ENCODE measurements at regions not wholly inside any gene's neighbourhood (a gene's known extent, or its start where the extent isn't known, plus 50 kb on each side); places are given as distances from the start of the nearest gene placed in this dataset.

GRCh38 chr2:14297340-14297739 lies 335.2 kb upstream of the LRATD1 start:
- Mint-ChIP-seq H3K4me3 (no peak overlapping the region), H3K9me3 (peaks cover 8% of the 10 kb centered on the region), H3K27ac (ENCODE audit: low read depth) (no peak overlapping the region), H3K36me3 (ENCODE audit: insufficient read depth) (no peaks in the 10 kb centered on the region), H3K27me3 (no peaks in the 10 kb centered on the region), H3K4me1 (no peaks in the 10 kb centered on the region)
- ATAC-seq (replicated peaks; ENCODE audit: extremely low read depth, poor library complexity, severe bottlenecking) (no peak), DNase-seq (ENCODE audit: low spot score in 2 of 2) (no peak)

GRCh38 chr2:14297906-14298305 lies 334.6 kb upstream of the LRATD1 start:
- Mint-ChIP-seq H3K36me3 (ENCODE audit: insufficient read depth) (no peaks in the 10 kb centered on the region), H3K4me3 (no peak overlapping the region), H3K27me3 (no peaks in the 10 kb centered on the region), H3K27ac (ENCODE audit: low read depth) (no peak overlapping the region), H3K9me3 (peaks cover 6% of the 10 kb centered on the region), H3K4me1 (no peaks in the 10 kb centered on the region)
- ATAC-seq (replicated peaks; ENCODE audit: extremely low read depth, poor library complexity, severe bottlenecking) (no peak), DNase-seq (ENCODE audit: low spot score in 2 of 2) (no peak)

GRCh38 chr2:14301331-14301730 lies 331.2 kb upstream of the LRATD1 start:
- no peak for ATAC-seq (replicated peaks; ENCODE audit: extremely low read depth, poor library complexity, severe bottlenecking)
- no peak overlapping the region for H3K27ac Mint-ChIP-seq (ENCODE audit: low read depth)
- H3K27me3 Mint-ChIP-seq = no peaks in the 10 kb centered on the region
- H3K36me3 Mint-ChIP-seq (ENCODE audit: insufficient read depth) = no peaks in the 10 kb centered on the region
- no peaks in the 10 kb centered on the region for H3K4me1 Mint-ChIP-seq
- H3K4me3 Mint-ChIP-seq = no peak overlapping the region
- DNase-seq (ENCODE audit: low spot score in 2 of 2) = no peak
- peaks cover 12% of the 10 kb centered on the region for H3K9me3 Mint-ChIP-seq

- DNase-seq (ENCODE audit: low spot score in 2 of 2) = no peak
- Mint-ChIP-seq H3K27ac (ENCODE audit: low read depth) (no peak overlapping the region), H3K9me3 (peaks cover 16% of the 10 kb centered on the region), H3K27me3 (no peaks in the 10 kb centered on the region), H3K4me1 (no peaks in the 10 kb centered on the region), H3K4me3 (no peak overlapping the region), H3K36me3 (ENCODE audit: insufficient read depth) (no peaks in the 10 kb centered on the region)
- no peak for ATAC-seq (replicated peaks; ENCODE audit: extremely low read depth, poor library complexity, severe bottlenecking)
Measured at GRCh38 chr2:14303366-14304115, 329.0 kb upstream of the LRATD1 start.

- Mint-ChIP-seq H3K4me3 (no peak overlapping the region), H3K36me3 (ENCODE audit: insufficient read depth) (no peaks in the 10 kb centered on the region), H3K4me1 (no peaks in the 10 kb centered on the region), H3K27me3 (no peaks in the 10 kb centered on the region), H3K9me3 (peaks cover 16% of the 10 kb centered on the region), H3K27ac (ENCODE audit: low read depth) (no peak overlapping the region)
- DNase-seq (ENCODE audit: low spot score in 2 of 2) (no peak), ATAC-seq (replicated peaks; ENCODE audit: extremely low read depth, poor library complexity, severe bottlenecking) (no peak)
Measured at GRCh38 chr2:14304326-14304725, 328.2 kb upstream of the LRATD1 start.

- H3K9me3 Mint-ChIP-seq = peaks cover 21% of the 10 kb centered on the region
- no peak overlapping the region for H3K27ac Mint-ChIP-seq (ENCODE audit: low read depth)
- no peaks in the 10 kb centered on the region for H3K36me3 Mint-ChIP-seq (ENCODE audit: insufficient read depth)
- ATAC-seq (replicated peaks; ENCODE audit: extremely low read depth, poor library complexity, severe bottlenecking) = no peak
- no peaks in the 10 kb centered on the region for H3K4me1 Mint-ChIP-seq
- no peaks in the 10 kb centered on the region for H3K27me3 Mint-ChIP-seq
- DNase-seq (ENCODE audit: low spot score in 2 of 2) = no peak
- H3K4me3 Mint-ChIP-seq = no peak overlapping the region
Measured at GRCh38 chr2:14306268-14306861, 326.2 kb upstream of the LRATD1 start.

GRCh38 chr2:14313341-14313740 lies 319.2 kb upstream of the LRATD1 start:
- H3K36me3 Mint-ChIP-seq (ENCODE audit: insufficient read depth) = no peaks in the 10 kb centered on the region
- DNase-seq (ENCODE audit: low spot score in 2 of 2) (no peak), ATAC-seq (replicated peaks; ENCODE audit: extremely low read depth, poor library complexity, severe bottlenecking) (no peak)
- H3K27me3 Mint-ChIP-seq = no peaks in the 10 kb centered on the region
- H3K4me1 Mint-ChIP-seq = no peaks in the 10 kb centered on the region
- H3K27ac Mint-ChIP-seq (ENCODE audit: low read depth) = no peak overlapping the region
- H3K4me3 Mint-ChIP-seq = no peak overlapping the region
- peaks cover 22% of the 10 kb centered on the region for H3K9me3 Mint-ChIP-seq

GRCh38 chr2:14316594-14316993 lies 315.9 kb upstream of the LRATD1 start:
- Mint-ChIP-seq H3K27ac (ENCODE audit: low read depth) (no peak overlapping the region), H3K4me3 (no peak overlapping the region), H3K36me3 (ENCODE audit: insufficient read depth) (no peaks in the 10 kb centered on the region), H3K9me3 (peaks cover 17% of the 10 kb centered on the region), H3K4me1 (no peaks in the 10 kb centered on the region), H3K27me3 (no peaks in the 10 kb centered on the region)
- ATAC-seq (replicated peaks; ENCODE audit: extremely low read depth, poor library complexity, severe bottlenecking) (no peak), DNase-seq (ENCODE audit: low spot score in 2 of 2) (no peak)

GRCh38 chr2:14321357-14321756 lies 311.2 kb upstream of the LRATD1 start:
- Mint-ChIP-seq H3K4me3 (no peak overlapping the region), H3K9me3 (peaks cover 12% of the 10 kb centered on the region), H3K4me1 (no peaks in the 10 kb centered on the region), H3K27ac (ENCODE audit: low read depth) (no peak overlapping the region), H3K27me3 (no peaks in the 10 kb centered on the region), H3K36me3 (ENCODE audit: insufficient read depth) (no peaks in the 10 kb centered on the region)
- ATAC-seq (replicated peaks; ENCODE audit: extremely low read depth, poor library complexity, severe bottlenecking) (no peak), DNase-seq (ENCODE audit: low spot score in 2 of 2) (no peak)

GRCh38 chr2:14322306-14322705 lies 310.2 kb upstream of the LRATD1 start:
- no peak overlapping the region for H3K27ac Mint-ChIP-seq (ENCODE audit: low read depth)
- peaks cover 12% of the 10 kb centered on the region for H3K9me3 Mint-ChIP-seq
- no peak for DNase-seq (ENCODE audit: low spot score in 2 of 2)
- no peak overlapping the region for H3K4me3 Mint-ChIP-seq
- H3K27me3 Mint-ChIP-seq = no peaks in the 10 kb centered on the region
- no peaks in the 10 kb centered on the region for H3K36me3 Mint-ChIP-seq (ENCODE audit: insufficient read depth)
- H3K4me1 Mint-ChIP-seq = no peaks in the 10 kb centered on the region
- ATAC-seq (replicated peaks; ENCODE audit: extremely low read depth, poor library complexity, severe bottlenecking) = no peak

GRCh38 chr2:14324308-14324707 lies 308.2 kb upstream of the LRATD1 start:
- H3K4me1 Mint-ChIP-seq = no peaks in the 10 kb centered on the region
- H3K27ac Mint-ChIP-seq (ENCODE audit: low read depth) = no peak overlapping the region
- peaks cover 28% of the 10 kb centered on the region for H3K9me3 Mint-ChIP-seq
- DNase-seq (ENCODE audit: low spot score in 2 of 2) = no peak
- H3K4me3 Mint-ChIP-seq = no peak overlapping the region
- H3K27me3 Mint-ChIP-seq = no peaks in the 10 kb centered on the region
- ATAC-seq (replicated peaks; ENCODE audit: extremely low read depth, poor library complexity, severe bottlenecking) = no peak
- no peaks in the 10 kb centered on the region for H3K36me3 Mint-ChIP-seq (ENCODE audit: insufficient read depth)

- Mint-ChIP-seq H3K36me3 (ENCODE audit: insufficient read depth) (no peaks in the 10 kb centered on the region), H3K4me3 (no peak overlapping the region), H3K27ac (ENCODE audit: low read depth) (no peak overlapping the region), H3K4me1 (no peaks in the 10 kb centered on the region), H3K27me3 (no peaks in the 10 kb centered on the region), H3K9me3 (peaks cover 20% of the 10 kb centered on the region)
- DNase-seq (ENCODE audit: low spot score in 2 of 2) = no peak
- no peak for ATAC-seq (replicated peaks; ENCODE audit: extremely low read depth, poor library complexity, severe bottlenecking)
Measured at GRCh38 chr2:14330884-14331283, 301.6 kb upstream of the LRATD1 start.

- ATAC-seq (replicated peaks; ENCODE audit: extremely low read depth, poor library complexity, severe bottlenecking) = no peak
- no peak overlapping the region for H3K4me3 Mint-ChIP-seq
Measured at GRCh38 chr2:14336759-14337382, 295.6 kb upstream of the LRATD1 start.

More at GRCh38 chr2:14336759-14337382, 295.6 kb upstream of the LRATD1 start:
- Mint-ChIP-seq H3K27me3 (no peaks in the 10 kb centered on the region), H3K27ac (ENCODE audit: low read depth) (no peak overlapping the region), H3K36me3 (ENCODE audit: insufficient read depth) (no peaks in the 10 kb centered on the region), H3K4me1 (no peaks in the 10 kb centered on the region), H3K9me3 (peaks cover 6% of the 10 kb centered on the region)
- DNase-seq (ENCODE audit: low spot score in 2 of 2) = no peak

Data from central memory CD8-positive, alpha-beta T cell (primary cell).